ENCODE measurements at regions not wholly inside any gene's neighbourhood (a gene's known extent, or its start where the extent isn't known, plus 50 kb on each side); places are given as distances from the start of the nearest gene placed in this dataset.

DNA sequence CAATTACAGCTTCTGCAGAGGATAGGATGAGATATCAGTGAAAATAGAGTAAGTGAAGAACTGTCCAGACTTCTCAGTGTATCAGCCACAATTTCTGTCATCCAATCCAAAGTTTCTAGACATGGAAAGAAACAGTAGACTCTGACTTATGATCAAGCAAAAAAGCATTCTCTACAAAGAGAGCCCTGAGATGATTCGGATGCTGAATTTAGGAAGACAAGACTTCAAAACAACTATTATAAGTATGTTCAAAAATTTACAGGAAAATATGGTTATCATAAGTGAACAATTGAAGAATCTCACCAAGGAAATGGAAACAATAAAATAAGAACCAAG is 238.2 kb upstream of the IRS2 start:
- H3K14ac ChIP-seq (ENCODE audit: insufficient read depth, low read length), result no peak overlapping the region
- Mint-ChIP-seq H3K36me3 (ENCODE audit: insufficient read depth in 1 of 3, low read depth in 3 of 3) (no peaks in the 10 kb centered on the region), H3K4me1 (peaks cover 12 to 16% of the 10 kb centered on the region in 2 experiments), H3K27ac (no peak overlapping the region), H3K4me3 (no peak overlapping the region), H3K27me3 (ENCODE audit: low read depth) (no peaks in the 10 kb centered on the region; the same call in 1 of the 2 replicates), H3K9me3 (no peaks in the 10 kb centered on the region)
- H3K9ac ChIP-seq (ENCODE audit: extremely low read depth, insufficient read length, low read length), result no peak overlapping the region
- no peak overlapping the region for H2BK20ac ChIP-seq (ENCODE audit: low read depth, low read length, poor library complexity, severe bottlenecking)
- no peak overlapping the region for H3K18ac ChIP-seq (ENCODE audit: insufficient read length, low read depth, low read length)
- TF ChIP-seq, protein P1, sequence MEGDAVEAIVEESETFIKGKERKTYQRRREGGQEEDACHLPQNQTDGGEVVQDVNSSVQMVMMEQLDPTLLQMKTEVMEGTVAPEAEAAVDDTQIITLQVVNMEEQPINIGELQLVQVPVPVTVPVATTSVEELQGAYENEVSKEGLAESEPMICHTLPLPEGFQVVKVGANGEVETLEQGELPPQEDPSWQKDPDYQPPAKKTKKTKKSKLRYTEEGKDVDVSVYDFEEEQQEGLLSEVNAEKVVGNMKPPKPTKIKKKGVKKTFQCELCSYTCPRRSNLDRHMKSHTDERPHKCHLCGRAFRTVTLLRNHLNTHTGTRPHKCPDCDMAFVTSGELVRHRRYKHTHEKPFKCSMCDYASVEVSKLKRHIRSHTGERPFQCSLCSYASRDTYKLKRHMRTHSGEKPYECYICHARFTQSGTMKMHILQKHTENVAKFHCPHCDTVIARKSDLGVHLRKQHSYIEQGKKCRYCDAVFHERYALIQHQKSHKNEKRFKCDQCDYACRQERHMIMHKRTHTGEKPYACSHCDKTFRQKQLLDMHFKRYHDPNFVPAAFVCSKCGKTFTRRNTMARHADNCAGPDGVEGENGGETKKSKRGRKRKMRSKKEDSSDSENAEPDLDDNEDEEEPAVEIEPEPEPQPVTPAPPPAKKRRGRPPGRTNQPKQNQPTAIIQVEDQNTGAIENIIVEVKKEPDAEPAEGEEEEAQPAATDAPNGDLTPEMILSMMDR (conservative IDR thresholded peaks at IDR 0.05), result no peak
- no peaks in the 10 kb centered on the region; the same call in 1 of the 2 replicates for H3K27me3 ChIP-seq (ENCODE audit: insufficient read depth, low read length)
- H4K5ac ChIP-seq (ENCODE audit: insufficient read length, low read depth, low read length), result no peak overlapping the region
- no peak overlapping the region for H4K91ac ChIP-seq (ENCODE audit: insufficient read length, low read depth, low read length)
- H2BK5ac ChIP-seq (ENCODE audit: insufficient read length, low read length), result no peak overlapping the region
- H4K20me1 ChIP-seq (ENCODE audit: control insufficient read depth, insufficient read depth, insufficient read length), result no peaks in the 10 kb centered on the region
- no peak overlapping the region for H3T11ph ChIP-seq (ENCODE audit: low read length)
- H3K4me2 ChIP-seq (ENCODE audit: insufficient read depth, insufficient read length, low read length), result no peak overlapping the region
- H2BK15ac ChIP-seq (ENCODE audit: low read depth, low read length), result no peak overlapping the region
- H3K9me3 ChIP-seq (ENCODE audit: control insufficient read depth, low read depth, low read length), result no peaks in the 10 kb centered on the region
- no peaks in the 10 kb centered on the region for H3K79me1 ChIP-seq (ENCODE audit: insufficient read depth, low read depth, low read length, poor library complexity, severe bottlenecking)
- no peak for DNase-seq
- no CpG with 5 or more reads among the region's 1 CpG for WGBS (ENCODE audit: extremely low coverage, insufficient read length, low lambda C conversion rate)
- no peak overlapping the region for H3K4ac ChIP-seq (ENCODE audit: low read depth, low read length)
- no peaks in the 10 kb centered on the region for H3K23me2 ChIP-seq (ENCODE audit: insufficient read length, low read depth, low read length, poor library complexity, severe bottlenecking)
- H2BK12ac ChIP-seq (ENCODE audit: insufficient read length, low read depth, low read length), result no peak overlapping the region
- no peak overlapping the region for H4K8ac ChIP-seq (replicated peaks; ENCODE audit: insufficient read length, low read depth, low read length)
- H2BK120ac ChIP-seq (ENCODE audit: low read depth, low read length, poor library complexity, severe bottlenecking), result no peak overlapping the region
- H3K27ac ChIP-seq (ENCODE audit: insufficient read length, low read depth, low read length), result no peak overlapping the region
- H3K56ac ChIP-seq (ENCODE audit: insufficient read length, low read depth, low read length), result no peak overlapping the region
- H3K4me1 ChIP-seq (ENCODE audit: insufficient read depth, low read length), result no peaks in the 10 kb centered on the region
- no peak overlapping the region for H2AFZ ChIP-seq (ENCODE audit: low read length)
- H3K79me2 ChIP-seq (ENCODE audit: insufficient read depth, low read length), result no peaks in the 10 kb centered on the region
- no peak overlapping the region for H2AK5ac ChIP-seq (ENCODE audit: insufficient read length, low read length)
- H3K23ac ChIP-seq (ENCODE audit: insufficient read length, low read depth, low read length), result no peak overlapping the region
